ENCODE measurements at regions not wholly inside any gene's neighbourhood (a gene's known extent, or its start where the extent isn't known, plus 50 kb on each side); places are given as distances from the start of the nearest gene placed in this dataset.

GRCh38 chr22:44402196-44403111, 89.7 kb upstream of the SHISAL1 start:
- no peak for DNase-seq

DNA sequence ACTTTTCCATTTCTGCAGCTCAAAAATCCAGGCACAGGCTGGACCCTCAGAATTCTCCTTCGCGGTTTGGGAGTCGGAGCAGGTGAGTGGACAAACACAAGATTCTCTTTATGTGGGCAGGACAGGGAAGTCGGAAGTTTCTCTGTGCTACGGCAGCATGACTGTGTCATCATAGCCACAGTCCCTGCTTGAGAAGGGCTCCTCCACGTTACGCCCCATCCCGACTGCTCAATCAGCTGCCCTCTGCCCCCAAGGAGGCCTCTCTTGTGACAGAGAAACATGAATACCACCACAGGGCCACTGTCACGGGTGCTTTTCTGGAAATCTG, 89.0 kb upstream of the SHISAL1 start:
- no peak for DNase-seq

DNA sequence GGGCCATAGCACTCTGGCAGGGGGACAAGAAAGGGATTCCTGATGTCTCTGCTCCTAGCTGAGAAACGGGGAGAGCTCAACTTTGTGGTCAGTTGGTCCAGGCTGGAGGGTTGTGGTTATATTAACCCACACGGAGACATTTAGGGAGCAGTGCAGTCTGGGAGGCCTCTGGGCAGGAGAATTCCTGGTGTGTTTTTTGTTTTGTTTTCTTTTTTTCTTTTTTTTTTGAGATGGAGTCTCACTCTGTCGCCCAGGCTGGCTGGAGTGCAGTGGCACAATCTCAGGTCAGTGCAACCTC, 88.0 kb upstream of the SHISAL1 start:
- DNase-seq, result no peak

DNA sequence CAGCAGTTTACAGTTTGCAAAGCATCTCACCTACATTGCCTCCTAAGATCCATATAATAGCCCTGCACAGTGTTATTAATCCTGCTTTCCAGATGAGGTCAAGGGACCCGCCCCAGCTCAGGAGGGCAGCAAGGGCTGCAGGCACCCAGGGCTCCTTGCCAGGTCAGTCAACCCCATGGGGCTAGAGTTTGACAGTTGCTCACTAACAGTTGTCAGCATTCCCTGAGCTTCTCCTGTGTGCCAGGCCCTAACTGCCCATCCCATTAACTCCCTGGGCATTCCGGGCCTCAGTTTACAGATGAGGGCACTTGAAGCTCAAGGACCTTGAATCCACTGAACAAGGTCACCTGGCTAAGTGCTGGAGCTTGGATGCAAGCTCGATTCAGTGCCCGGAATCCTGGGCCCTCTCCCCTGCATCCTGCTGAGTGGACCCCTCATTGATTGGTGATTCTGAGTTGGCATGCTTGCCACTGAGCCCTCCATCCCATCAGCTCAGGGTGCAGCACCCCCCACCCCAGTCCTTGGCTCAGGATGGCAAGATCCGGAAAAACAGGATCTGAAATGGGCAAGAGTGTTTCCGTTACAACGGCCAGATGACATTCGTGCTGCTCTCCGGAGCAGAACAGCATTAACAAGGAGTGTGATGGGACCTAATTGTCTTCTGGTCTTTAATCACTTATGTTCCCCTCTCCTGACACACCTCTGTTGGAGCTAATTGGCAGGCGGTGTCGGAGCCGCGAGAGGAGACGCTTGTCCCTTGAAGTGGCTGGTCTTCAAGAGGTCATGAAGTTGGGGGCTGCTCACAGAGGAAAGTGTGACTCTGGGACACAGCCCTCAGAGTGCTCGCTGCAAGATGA, 87.4 kb upstream of the SHISAL1 start:
- DNase-seq, result no peak

GRCh38 chr22:44398856-44399837, 86.4 kb upstream of the SHISAL1 start:
- no peak for DNase-seq

- no peak for DNase-seq
Measured at GRCh38 chr22:44396727-44397722, 84.3 kb upstream of the SHISAL1 start.

GRCh38 chr22:44396021-44396726, 83.4 kb upstream of the SHISAL1 start:
- no peak for DNase-seq

DNA sequence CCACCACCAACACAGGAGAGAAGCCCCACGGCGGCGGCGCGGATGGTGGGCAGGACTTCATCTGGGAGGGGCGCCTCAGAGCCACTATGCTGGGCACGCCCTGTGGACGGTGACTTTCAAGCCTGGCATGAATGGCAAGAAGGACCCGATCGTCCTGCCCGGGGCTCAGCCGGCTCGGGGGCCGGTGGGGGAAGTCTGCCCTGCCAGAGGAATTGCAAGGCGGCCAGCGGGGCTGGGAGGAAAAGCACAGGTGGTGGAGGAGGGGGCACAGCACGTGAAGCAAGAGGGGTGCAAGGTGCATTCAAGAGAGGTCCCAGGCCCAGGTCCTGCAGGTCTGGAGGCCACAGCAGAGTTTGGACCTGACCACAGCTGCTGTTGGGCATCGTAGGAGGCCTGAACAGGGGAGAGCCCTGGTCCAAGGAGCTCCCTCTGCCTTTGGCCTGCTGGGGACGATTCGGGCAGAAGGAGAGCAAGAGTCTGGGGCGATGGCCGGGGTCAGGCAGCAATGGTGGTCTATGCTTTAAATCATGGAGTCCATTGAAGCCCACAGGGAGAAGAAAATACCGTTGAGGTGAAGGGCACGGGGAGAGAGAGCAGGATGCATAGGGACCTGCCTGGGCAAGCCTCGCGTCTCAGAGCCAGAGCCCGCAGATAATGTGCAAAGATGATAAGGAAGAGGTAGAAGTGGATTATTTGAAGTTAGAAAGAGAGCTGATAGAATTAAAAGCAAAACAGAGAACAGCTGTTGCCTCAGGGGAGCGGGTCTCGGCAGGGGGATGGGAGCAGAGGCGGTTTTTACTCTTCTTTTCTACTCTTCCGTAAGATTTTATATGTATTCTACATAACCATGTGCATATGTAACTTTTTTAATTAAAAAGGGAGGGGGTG, 82.6 kb upstream of the SHISAL1 start:
- no peak for DNase-seq

- no peak for DNase-seq
Measured at GRCh38 chr22:44394246-44395117, 81.7 kb upstream of the SHISAL1 start.

- no peak for DNase-seq
Measured at GRCh38 chr22:44393066-44393465, 80.3 kb upstream of the SHISAL1 start.

DNA sequence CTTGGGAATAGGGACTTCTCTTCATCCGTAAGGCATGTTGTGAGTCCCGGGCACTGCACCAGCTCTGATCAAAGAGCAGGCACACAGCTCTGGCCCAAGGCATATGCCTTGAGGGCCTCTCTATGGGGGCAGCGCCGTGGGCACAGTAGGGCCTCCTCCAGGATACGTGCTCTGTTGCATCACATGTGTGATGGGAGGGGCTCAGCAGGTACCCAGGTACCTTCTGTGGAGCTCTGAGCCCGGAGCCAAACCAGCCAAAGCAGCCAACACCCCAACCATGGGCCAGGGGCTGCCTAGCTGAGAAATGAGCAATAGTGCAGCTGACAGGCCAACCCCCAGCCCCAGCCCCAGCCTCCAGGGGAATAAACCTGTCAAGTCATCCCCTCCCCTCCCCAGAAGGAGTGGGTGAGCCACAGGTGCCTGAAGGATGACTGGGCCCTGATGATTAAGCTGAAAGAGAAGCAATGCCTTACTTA, 79.7 kb upstream of the SHISAL1 start:
- no peak for DNase-seq

DNA sequence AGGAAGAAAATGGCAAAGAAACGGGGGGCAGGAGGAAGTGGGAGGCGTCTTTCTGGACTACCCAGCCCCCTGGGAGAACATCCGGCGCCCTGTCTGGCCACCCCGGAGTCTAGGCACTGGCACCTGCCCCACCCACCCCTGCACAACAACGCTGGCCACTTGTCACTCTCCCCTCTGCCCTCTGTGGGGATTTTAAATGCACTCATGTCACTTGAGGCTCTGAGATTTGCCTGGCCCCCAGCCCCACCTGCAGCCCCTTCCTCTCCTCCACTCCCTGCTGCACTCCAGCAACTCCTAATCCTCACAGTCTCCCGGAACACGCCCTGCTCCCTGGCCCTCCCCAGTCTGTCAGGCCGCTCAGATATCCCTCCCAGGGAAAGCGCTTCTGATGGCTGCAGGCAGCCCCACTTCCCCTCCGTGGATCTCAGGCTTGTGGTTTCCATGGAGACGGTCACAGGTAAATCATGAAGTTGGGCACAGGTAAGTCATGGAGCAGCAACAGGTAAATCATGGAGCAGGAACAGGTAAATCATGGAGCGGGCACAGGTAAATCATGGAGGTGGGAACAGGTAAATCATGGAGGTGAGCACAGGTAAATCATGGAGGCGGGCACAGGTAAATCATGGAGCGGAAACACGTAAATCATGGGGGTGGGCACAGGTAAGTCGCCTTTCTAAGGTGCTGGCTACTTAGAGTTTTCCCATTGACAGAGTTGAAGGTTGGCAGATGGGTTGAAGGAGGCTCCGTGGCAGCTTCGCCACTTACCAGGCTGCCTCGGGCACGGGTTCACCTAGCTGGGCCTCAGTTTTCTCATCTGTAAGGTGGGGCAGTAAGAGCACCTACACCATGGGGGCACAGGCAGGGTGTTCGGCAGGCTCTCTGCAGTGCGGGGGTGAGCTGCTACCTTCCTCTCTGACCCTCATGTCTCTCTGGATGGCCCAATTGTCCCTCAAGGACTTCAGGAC, 79.0 kb upstream of the SHISAL1 start:
- peak; percentile 26 for DNase-seq

GRCh38 chr22:44391015-44391414, 78.3 kb upstream of the SHISAL1 start:
- DNase-seq, result no peak

DNA sequence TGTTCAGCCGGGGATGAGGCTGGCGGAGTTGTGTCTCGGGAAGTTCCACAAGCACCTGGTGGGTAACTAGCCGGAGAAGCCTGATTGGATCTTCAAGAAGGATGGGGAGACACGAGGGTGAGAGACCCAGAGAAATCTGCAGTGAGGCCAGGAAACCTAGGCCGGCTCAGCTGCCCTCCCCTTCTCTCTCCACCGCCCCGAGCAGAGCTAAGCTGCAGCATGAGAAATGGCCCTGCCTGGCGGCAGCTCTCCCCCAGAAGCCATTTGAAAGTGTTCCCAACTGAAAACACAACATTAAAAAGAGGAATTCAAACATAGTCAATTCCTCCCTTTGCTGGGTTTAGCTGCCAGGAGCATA, 77.8 kb upstream of the SHISAL1 start:
- DNase-seq, result no peak

GRCh38 chr22:44389926-44390612, 77.3 kb upstream of the SHISAL1 start:
- no peak for DNase-seq

DNA sequence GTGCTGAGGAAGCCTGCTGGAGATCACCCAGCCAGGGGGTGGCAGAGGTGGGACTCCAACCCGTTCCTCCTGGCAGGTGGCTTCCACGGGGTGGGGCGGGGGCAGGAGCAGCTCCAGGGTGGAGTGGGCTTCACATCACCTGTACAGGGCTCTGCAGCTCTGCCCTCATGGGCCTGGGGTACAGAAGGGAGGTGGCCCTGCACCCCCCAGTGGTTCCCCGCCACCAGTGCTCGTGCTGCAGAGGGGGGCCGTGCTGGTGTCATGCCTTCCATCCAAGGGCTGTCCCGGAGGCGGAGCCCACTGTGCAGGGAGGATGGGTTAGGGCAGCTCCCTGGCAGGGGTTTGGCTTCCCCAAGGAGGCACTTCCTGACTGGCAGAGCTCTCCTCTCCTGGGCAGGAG, 76.4 kb upstream of the SHISAL1 start:
- no peak for DNase-seq

GRCh38 chr22:44387486-44387885, 74.7 kb upstream of the SHISAL1 start:
- DNase-seq, result no peak

Data from NCI-H146 (cell line).